SK-N-SH treated with all-trans-retinoic acid at 6 μM for 48 hours (cell line): ENCODE measurements at regions not wholly inside any gene's neighbourhood (a gene's known extent, or its start where the extent isn't known, plus 50 kb on each side); places are given as distances from the start of the nearest gene placed in this dataset.
"Not testable (repeated sequence)": the region's sequence is repeated elsewhere in the genome, so short reads cannot be mapped to it uniquely, and the experiment has no call there.

Source experiments
- ATAC-seq: fragments of 200-7000 bp; cut with Tn5 transposase; 3 replicates; pipeline ENCODE4 v1.9.1; 2020; ENCODE audit warnings: mild to moderate bottlenecking, moderate library complexity
- BACH2 ChIP-seq: fragments of 250-450 bp; sonication (Bioruptor Pico); IDR thresholded peaks from 2 replicates; pipeline ENCODE4 v1.9.0; 2021; ENCODE audit warnings: mild to moderate bottlenecking, borderline replicate concordance
- CREB5 ChIP-seq: fragments of 250-450 bp; sonication (Bioruptor Pico); IDR thresholded peaks from 2 replicates; pipeline ENCODE4 v1.5.1; 2020; ENCODE audit warnings: low read depth, mild to moderate bottlenecking, moderate library complexity
- CSDC2 ChIP-seq: fragments of 250-450 bp; sonication (Bioruptor Pico); IDR thresholded peaks from 2 replicates; pipeline ENCODE4 v1.5.0; 2020; ENCODE audit warnings: mild to moderate bottlenecking, moderate library complexity
- ESRRG ChIP-seq: fragments of 250-450 bp; sonication (Bioruptor Pico); IDR thresholded peaks from 2 replicates; pipeline ENCODE4 v1.6.1; 2021; ENCODE audit warnings: mild to moderate bottlenecking
- GLIS3 ChIP-seq: fragments of 250-450 bp; sonication (Bioruptor Pico); IDR thresholded peaks from 2 replicates; pipeline ENCODE4 v1.5.0; 2020; ENCODE audit warnings: mild to moderate bottlenecking, moderate library complexity
- ISL1 ChIP-seq: fragments of 250-450 bp; sonication (Bioruptor Pico); IDR thresholded peaks from 2 replicates; pipeline ENCODE4 v2.1.2; 2022; ENCODE audit warnings: mild to moderate bottlenecking, moderate library complexity
- OSR1 ChIP-seq: fragments of 250-450 bp; sonication (Bioruptor Pico); IDR thresholded peaks from 2 replicates; pipeline ENCODE4 v1.8.0; 2022; ENCODE audit warnings: moderate library complexity, mild to moderate bottlenecking, inconsistent platforms
- RARB ChIP-seq: fragments of 250-450 bp; sonication (Bioruptor Pico); IDR thresholded peaks from 2 replicates; pipeline ENCODE4 v1.8.0; 2021; ENCODE audit warnings: mild to moderate bottlenecking, moderate library complexity
- SNAI2 ChIP-seq: fragments of 250-450 bp; sonication (Bioruptor Pico); IDR thresholded peaks from 2 replicates; pipeline ENCODE4 v1.5.0; 2020; ENCODE audit warnings: mild to moderate bottlenecking, moderate library complexity
- TCF4 ChIP-seq: fragments of 250-450 bp; sonication (Bioruptor Pico); IDR thresholded peaks from 2 replicates; pipeline ENCODE4 v1.8.0; 2021; ENCODE audit warnings: mild to moderate bottlenecking, moderate library complexity, borderline replicate concordance
- TOX ChIP-seq: fragments of 250-450 bp; sonication (Bioruptor Pico); IDR thresholded peaks from 2 replicates; pipeline ENCODE4 v1.8.0; 2021; ENCODE audit warnings: mild to moderate bottlenecking, moderate library complexity, borderline replicate concordance
- ZC3H10 ChIP-seq: fragments of 250-450 bp; sonication (Bioruptor Pico); IDR thresholded peaks from 2 replicates; pipeline ENCODE4 v1.5.1; 2021; ENCODE audit warnings: mild to moderate bottlenecking, moderate library complexity
- ZFP3 ChIP-seq: fragments of 250-450 bp; sonication (Bioruptor Pico); IDR thresholded peaks from 2 replicates; pipeline ENCODE4 v1.5.0; 2020; ENCODE audit warnings: mild to moderate bottlenecking, moderate library complexity
- ZFP30 ChIP-seq: fragments of 450-650 bp; formaldehyde crosslinking; IDR thresholded peaks from 2 replicates; pipeline ENCODE4 v1.5.0; 2022; ENCODE audit warnings: mild to moderate bottlenecking, moderate library complexity
- ZNF565 ChIP-seq: fragments of 450-650 bp; formaldehyde crosslinking; conservative IDR thresholded peaks from 2 replicates; pipeline ENCODE4 v1.5.0; 2020; ENCODE audit warnings: low read depth, mild to moderate bottlenecking, moderate library complexity
- ZNF70 ChIP-seq: fragments of 450-650 bp; formaldehyde crosslinking; IDR thresholded peaks from 2 replicates; pipeline ENCODE4 v1.5.0; 2020; ENCODE audit warnings: mild to moderate bottlenecking, moderate library complexity
- ZNF8 ChIP-seq: fragments of 450-650 bp; formaldehyde crosslinking; IDR thresholded peaks from 2 replicates; pipeline ENCODE4 v1.5.0; 2020; ENCODE audit warnings: mild to moderate bottlenecking, moderate library complexity
- TF ChIP-seq, protein P1 (sequence below): fragments of 250-450 bp; sonication (Bioruptor Pico); IDR thresholded peaks from 2 replicates; pipeline ENCODE4 v1.8.0; 2020; ENCODE audit warnings: mild to moderate bottlenecking, moderate library complexity, borderline replicate concordance
- TF ChIP-seq, protein P2 (sequence below): fragments of 250-450 bp; sonication (Bioruptor Pico); IDR thresholded peaks from 2 replicates; pipeline ENCODE4 v1.5.0; 2020; ENCODE audit warnings: mild to moderate bottlenecking, moderate library complexity

GRCh38 chr9:78428640-78429039 is 131.7 kb downstream of the PSAT1 start (continued):
- TF ChIP-seq, protein P1, sequence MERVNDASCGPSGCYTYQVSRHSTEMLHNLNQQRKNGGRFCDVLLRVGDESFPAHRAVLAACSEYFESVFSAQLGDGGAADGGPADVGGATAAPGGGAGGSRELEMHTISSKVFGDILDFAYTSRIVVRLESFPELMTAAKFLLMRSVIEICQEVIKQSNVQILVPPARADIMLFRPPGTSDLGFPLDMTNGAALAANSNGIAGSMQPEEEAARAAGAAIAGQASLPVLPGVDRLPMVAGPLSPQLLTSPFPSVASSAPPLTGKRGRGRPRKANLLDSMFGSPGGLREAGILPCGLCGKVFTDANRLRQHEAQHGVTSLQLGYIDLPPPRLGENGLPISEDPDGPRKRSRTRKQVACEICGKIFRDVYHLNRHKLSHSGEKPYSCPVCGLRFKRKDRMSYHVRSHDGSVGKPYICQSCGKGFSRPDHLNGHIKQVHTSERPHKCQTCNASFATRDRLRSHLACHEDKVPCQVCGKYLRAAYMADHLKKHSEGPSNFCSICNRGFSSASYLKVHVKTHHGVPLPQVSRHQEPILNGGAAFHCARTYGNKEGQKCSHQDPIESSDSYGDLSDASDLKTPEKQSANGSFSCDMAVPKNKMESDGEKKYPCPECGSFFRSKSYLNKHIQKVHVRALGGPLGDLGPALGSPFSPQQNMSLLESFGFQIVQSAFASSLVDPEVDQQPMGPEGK (CRISPR knock-in tag), result no peak
- TF ChIP-seq ZNF565 (CRISPR knock-in tag) (no peak), OSR1 (CRISPR knock-in tag) (no peak), CSDC2 (CRISPR knock-in tag) (no peak), RARB (no peak), ESRRG (no peak), ZFP3 (CRISPR knock-in tag) (no peak), ZNF70 (CRISPR knock-in tag) (no peak), TOX (CRISPR knock-in tag) (no peak), ZNF8 (no peak)
- TF ChIP-seq, protein P2, sequence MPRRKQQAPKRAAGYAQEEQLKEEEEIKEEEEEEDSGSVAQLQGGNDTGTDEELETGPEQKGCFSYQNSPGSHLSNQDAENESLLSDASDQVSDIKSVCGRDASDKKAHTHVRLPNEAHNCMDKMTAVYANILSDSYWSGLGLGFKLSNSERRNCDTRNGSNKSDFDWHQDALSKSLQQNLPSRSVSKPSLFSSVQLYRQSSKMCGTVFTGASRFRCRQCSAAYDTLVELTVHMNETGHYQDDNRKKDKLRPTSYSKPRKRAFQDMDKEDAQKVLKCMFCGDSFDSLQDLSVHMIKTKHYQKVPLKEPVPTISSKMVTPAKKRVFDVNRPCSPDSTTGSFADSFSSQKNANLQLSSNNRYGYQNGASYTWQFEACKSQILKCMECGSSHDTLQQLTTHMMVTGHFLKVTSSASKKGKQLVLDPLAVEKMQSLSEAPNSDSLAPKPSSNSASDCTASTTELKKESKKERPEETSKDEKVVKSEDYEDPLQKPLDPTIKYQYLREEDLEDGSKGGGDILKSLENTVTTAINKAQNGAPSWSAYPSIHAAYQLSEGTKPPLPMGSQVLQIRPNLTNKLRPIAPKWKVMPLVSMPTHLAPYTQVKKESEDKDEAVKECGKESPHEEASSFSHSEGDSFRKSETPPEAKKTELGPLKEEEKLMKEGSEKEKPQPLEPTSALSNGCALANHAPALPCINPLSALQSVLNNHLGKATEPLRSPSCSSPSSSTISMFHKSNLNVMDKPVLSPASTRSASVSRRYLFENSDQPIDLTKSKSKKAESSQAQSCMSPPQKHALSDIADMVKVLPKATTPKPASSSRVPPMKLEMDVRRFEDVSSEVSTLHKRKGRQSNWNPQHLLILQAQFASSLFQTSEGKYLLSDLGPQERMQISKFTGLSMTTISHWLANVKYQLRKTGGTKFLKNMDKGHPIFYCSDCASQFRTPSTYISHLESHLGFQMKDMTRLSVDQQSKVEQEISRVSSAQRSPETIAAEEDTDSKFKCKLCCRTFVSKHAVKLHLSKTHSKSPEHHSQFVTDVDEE (CRISPR knock-in tag), result no peak

GRCh38 chr9:78430387-78430786 is 133.5 kb downstream of the PSAT1 start:
- no peak for TF ChIP-seq ISL1 (CRISPR knock-in tag)
- no peak for TF ChIP-seq SNAI2 (CRISPR knock-in tag)
- no peak for TF ChIP-seq CSDC2 (CRISPR knock-in tag)
- TF ChIP-seq RARB, result no peak
- TF ChIP-seq ZFP30 (CRISPR knock-in tag), result no peak
- no peak for TF ChIP-seq TCF4 (CRISPR knock-in tag)
- TF ChIP-seq GLIS3 (CRISPR knock-in tag), result no peak
- no peak for TF ChIP-seq ZFP3 (CRISPR knock-in tag)
- TF ChIP-seq TOX (CRISPR knock-in tag), result no peak
- TF ChIP-seq, protein P2 (CRISPR knock-in tag), result no peak
- no peak for TF ChIP-seq ESRRG
- ATAC-seq, result no peak

- ATAC-seq, result not testable (repeated sequence)
Measured at GRCh38 chr9:78431039-78431438, 134.1 kb downstream of the PSAT1 start.

- no peak for ATAC-seq
- TF ChIP-seq ESRRG (no peak), SNAI2 (CRISPR knock-in tag) (no peak), TOX (CRISPR knock-in tag) (no peak), OSR1 (CRISPR knock-in tag) (no peak), BACH2 (CRISPR knock-in tag) (no peak), CREB5 (CRISPR knock-in tag) (no peak), ZFP3 (CRISPR knock-in tag) (no peak), ZNF8 (no peak), ZC3H10 (CRISPR knock-in tag) (no peak), ISL1 (CRISPR knock-in tag) (no peak)
- TF ChIP-seq, protein P1 (CRISPR knock-in tag), result no peak
Measured at GRCh38 chr9:78436873-78437272, 139.9 kb downstream of the PSAT1 start.
